AG04449 (cell line): ENCODE measurements at regions not wholly inside any gene's neighbourhood (a gene's known extent, or its start where the extent isn't known, plus 50 kb on each side); places are given as distances from the start of the nearest gene placed in this dataset.

Experiments used
- CTCF ChIA-PET: fragments of 350-600 bp; formaldehyde crosslinking; extraction: SDS; loops from one replicate; lab custom pipeline; 2021; ENCODE audit warnings: antibody characterized with exemption; lab: Yijun Ruan, JAX
- POLR2A ChIA-PET: fragments of 400-600, 350-600 bp; formaldehyde crosslinking; extraction: SDS; loops from one replicate; lab custom pipeline; 2020; ENCODE audit warnings: antibody characterized with exemption, inconsistent platforms; lab: Yijun Ruan, JAX
- DNase-seq: peaks from one replicate; pipeline ENCODE4 v3.0.0-alpha.2; 2010; ENCODE audit warnings: low read depth, low spot score
- H3K4me3 ChIP-seq: 2 replicates; pipeline ENCODE4 v1.5.1; 2011; ENCODE audit warnings: low read depth, mild to moderate bottlenecking, control low read depth, low read length
- TF ChIP-seq, protein P1 (sequence below): IDR thresholded peaks from one replicate; pipeline ENCODE4 v1.5.1; 2011; ENCODE audit warnings: mild to moderate bottlenecking, moderate library complexity, low read length, control low read depth, inconsistent platforms; ENCODE audit not compliant: insufficient read depth; ENCODE audit errors: missing control alignments

- TF ChIP-seq, protein P1, sequence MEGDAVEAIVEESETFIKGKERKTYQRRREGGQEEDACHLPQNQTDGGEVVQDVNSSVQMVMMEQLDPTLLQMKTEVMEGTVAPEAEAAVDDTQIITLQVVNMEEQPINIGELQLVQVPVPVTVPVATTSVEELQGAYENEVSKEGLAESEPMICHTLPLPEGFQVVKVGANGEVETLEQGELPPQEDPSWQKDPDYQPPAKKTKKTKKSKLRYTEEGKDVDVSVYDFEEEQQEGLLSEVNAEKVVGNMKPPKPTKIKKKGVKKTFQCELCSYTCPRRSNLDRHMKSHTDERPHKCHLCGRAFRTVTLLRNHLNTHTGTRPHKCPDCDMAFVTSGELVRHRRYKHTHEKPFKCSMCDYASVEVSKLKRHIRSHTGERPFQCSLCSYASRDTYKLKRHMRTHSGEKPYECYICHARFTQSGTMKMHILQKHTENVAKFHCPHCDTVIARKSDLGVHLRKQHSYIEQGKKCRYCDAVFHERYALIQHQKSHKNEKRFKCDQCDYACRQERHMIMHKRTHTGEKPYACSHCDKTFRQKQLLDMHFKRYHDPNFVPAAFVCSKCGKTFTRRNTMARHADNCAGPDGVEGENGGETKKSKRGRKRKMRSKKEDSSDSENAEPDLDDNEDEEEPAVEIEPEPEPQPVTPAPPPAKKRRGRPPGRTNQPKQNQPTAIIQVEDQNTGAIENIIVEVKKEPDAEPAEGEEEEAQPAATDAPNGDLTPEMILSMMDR, result no peak
- ChIA-PET POLR2A (no interaction called here), CTCF (no interaction called here)
- DNase-seq, result no peak
- no peak overlapping the region for H3K4me3 ChIP-seq
Observed at GRCh38 chr7:86981127-86981526, 78.3 kb downstream of the ELAPOR2 start.

DNA sequence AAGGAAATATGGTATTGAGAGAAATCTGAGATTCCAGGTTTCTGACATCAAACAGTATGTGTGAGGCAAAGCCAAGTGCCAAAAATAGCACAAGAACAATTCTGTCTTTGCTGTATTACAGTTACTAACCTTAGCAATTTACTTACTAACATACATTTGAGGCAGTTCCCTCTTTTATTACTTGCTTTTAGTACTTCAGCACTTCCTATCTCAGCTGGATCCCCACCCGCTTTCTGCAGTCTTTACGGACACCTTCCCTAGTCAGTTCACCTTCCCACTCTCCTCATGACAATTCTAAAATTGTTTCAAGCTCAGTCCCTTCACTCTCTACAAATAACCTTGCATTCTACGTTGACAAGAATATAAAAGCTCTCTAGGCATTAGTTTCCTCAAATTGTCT is 79.2 kb downstream of the ELAPOR2 start:
- H3K4me3 ChIP-seq, result no peak overlapping the region
- DNase-seq, result no peak
- ChIA-PET CTCF (no interaction called here), POLR2A (no interaction called here)
- TF ChIP-seq, protein P1, result no peak

- DNase-seq, result no peak
- ChIA-PET CTCF (no interaction called here), POLR2A (no interaction called here)
- no peak overlapping the region for H3K4me3 ChIP-seq
- TF ChIP-seq, protein P1, result no peak
Observed at GRCh38 chr7:86978808-86979506, 80.5 kb downstream of the ELAPOR2 start.

GRCh38 chr7:86976958-86977357 is 82.5 kb downstream of the ELAPOR2 start:
- POLR2A ChIA-PET, result no interaction called here
- TF ChIP-seq, protein P1, result no peak
- no peak for DNase-seq
- CTCF ChIA-PET, result no interaction called here
- no peak overlapping the region for H3K4me3 ChIP-seq

GRCh38 chr7:86975914-86976313 is 83.5 kb downstream of the ELAPOR2 start:
- no peak for DNase-seq
- TF ChIP-seq, protein P1, result no peak
- CTCF ChIA-PET, result no interaction called here
- H3K4me3 ChIP-seq, result no peak overlapping the region
- POLR2A ChIA-PET, result no interaction called here

DNA sequence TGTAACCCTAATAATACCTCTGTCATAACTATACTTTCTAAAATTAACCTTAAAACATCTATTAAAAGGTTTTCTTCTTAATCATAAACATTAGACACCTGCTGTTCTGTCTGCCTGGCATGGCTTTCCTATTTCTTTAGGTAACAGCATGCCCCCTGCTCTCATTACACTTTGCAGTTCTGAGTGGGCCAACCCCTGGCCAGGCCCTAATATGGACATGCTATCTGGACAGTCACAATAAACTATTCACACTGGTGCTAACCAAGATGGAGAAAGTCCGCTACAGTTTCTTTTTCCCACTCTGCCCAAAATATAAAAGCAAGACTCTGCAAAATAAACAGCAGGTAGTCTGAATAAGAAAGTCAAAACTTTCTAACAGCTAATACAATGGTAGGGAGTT is 84.0 kb downstream of the ELAPOR2 start:
- CTCF ChIA-PET, result no interaction called here
- H3K4me3 ChIP-seq, result no peak overlapping the region
- POLR2A ChIA-PET, result no interaction called here
- DNase-seq, result no peak
- TF ChIP-seq, protein P1, result no peak
